22Rv1 (cell line): ENCODE measurements at regions not wholly inside any gene's neighbourhood (a gene's known extent, or its start where the extent isn't known, plus 50 kb on each side); places are given as distances from the start of the nearest gene placed in this dataset.

ENCODE experiments used
- CTCF ChIP-seq: fragments of 450-650 bp; IDR thresholded peaks from 2 replicates; pipeline ENCODE4 v1.5.1; 2017; ENCODE audit warnings: mild to moderate bottlenecking
- ZFX ChIP-seq: fragments of 450-650 bp; IDR thresholded peaks from 2 replicates; pipeline ENCODE4 v1.6.1; 2017; ENCODE audit warnings: antibody characterized with exemption, borderline replicate concordance

- no peak for TF ChIP-seq CTCF
- no peak for TF ChIP-seq ZFX
Observed at GRCh38 chrX:117633277-117633676, 483.3 kb downstream of the KLHL13 start.
